Naive B cell (primary cell): ENCODE measurements at regions not wholly inside any gene's neighbourhood (a gene's known extent, or its start where the extent isn't known, plus 50 kb on each side); places are given as distances from the start of the nearest gene placed in this dataset.
A peak's percentile ranks its signal among the peaks of the same experiment; 100 is the strongest.

Experiments used
- ATAC-seq, 2 donors: fragments of 150-1000 bp; cut with Tn5 transposase; 2 replicates each; pipeline ENCODE4 v1.10.0; 2021; ENCODE audit warnings: low read depth in 2 of 2, mild to moderate bottlenecking in 2 of 2, moderate library complexity in 2 of 2
- DNase-seq: peaks from one replicate; pipeline ENCODE4 v3.0.0; 2022
- H3K27ac Mint-ChIP-seq, 6 donors: one replicate each; pipeline ENCODE4 v1.8.0; 2020 to 2022; ENCODE audit warnings: mild to moderate bottlenecking in 6 of 6, mixed read lengths in 6 of 6, moderate library complexity in 5 of 6, inconsistent platforms in 2 of 6
- H3K27me3 Mint-ChIP-seq, 3 donors: one replicate each; pipeline ENCODE4 v1.8.0; 2021 to 2022; ENCODE audit warnings: mixed read lengths in 3 of 3, mild to moderate bottlenecking in 1 of 3
- H3K36me3 Mint-ChIP-seq, 2 donors: one replicate each; pipeline ENCODE4 v1.8.0; 2020 to 2022; ENCODE audit warnings: mixed read lengths in 2 of 2, inconsistent platforms in 1 of 2, mild to moderate bottlenecking in 1 of 2
- H3K4me1 Mint-ChIP-seq, 3 donors: one replicate each; pipeline ENCODE4 v1.8.0; 2020 to 2022; ENCODE audit warnings: mixed read lengths in 3 of 3, inconsistent platforms in 1 of 3, mild to moderate bottlenecking in 1 of 3, moderate library complexity in 1 of 3
- H3K4me3 Mint-ChIP-seq, 8 donors: one replicate each; pipeline ENCODE4 v1.8.0; 2020 to 2022; ENCODE audit warnings: mild to moderate bottlenecking in 8 of 8, mixed read lengths in 8 of 8, moderate library complexity in 8 of 8, inconsistent platforms in 2 of 8
- H3K9me3 Mint-ChIP-seq, 7 donors: one replicate each; pipeline ENCODE4 v1.8.0; 2020 to 2022; ENCODE audit warnings: mixed read lengths in 7 of 7, mild to moderate bottlenecking in 5 of 7, inconsistent platforms in 2 of 7, moderate library complexity in 1 of 7

GRCh38 chr11:23087407-23087806 is 227.1 kb upstream of the CCDC179 start:
- DNase-seq (no peak), ATAC-seq (no peak)
- Mint-ChIP-seq H3K27me3 (no peaks in the 10 kb centered on the region), H3K4me3 (no peak overlapping the region), H3K27ac (peak overlapping the region in 1 of 6 donors; percentile 67), H3K36me3 (no peaks in the 10 kb centered on the region), H3K4me1 (no peaks in the 10 kb centered on the region), H3K9me3 (peaks cover 0 to 5% (median 0%) of the 10 kb centered on the region in 7 donors)

- H3K27ac Mint-ChIP-seq, result no peak overlapping the region
- DNase-seq (no peak), ATAC-seq (no peak)
- no peak overlapping the region for H3K4me3 Mint-ChIP-seq
- H3K36me3 Mint-ChIP-seq, result no peaks in the 10 kb centered on the region
- H3K27me3 Mint-ChIP-seq, result no peaks in the 10 kb centered on the region
- no peaks in the 10 kb centered on the region for H3K4me1 Mint-ChIP-seq
- H3K9me3 Mint-ChIP-seq, result peaks cover 0 to 4% (median 0%) of the 10 kb centered on the region in 7 donors
Measured at GRCh38 chr11:23090659-23091058, 230.4 kb upstream of the CCDC179 start.

- ATAC-seq (no peak), DNase-seq (no peak)
- Mint-ChIP-seq H3K4me3 (no peak overlapping the region), H3K9me3 (peaks cover 0 to 4% (median 0%) of the 10 kb centered on the region in 7 donors), H3K27me3 (no peaks in the 10 kb centered on the region), H3K4me1 (no peaks in the 10 kb centered on the region), H3K27ac (no peak overlapping the region), H3K36me3 (no peaks in the 10 kb centered on the region)
Measured at GRCh38 chr11:23095650-23096189, 235.4 kb upstream of the CCDC179 start.

- ATAC-seq (no peak), DNase-seq (no peak)
- Mint-ChIP-seq H3K4me3 (no peak overlapping the region), H3K36me3 (no peaks in the 10 kb centered on the region), H3K27ac (peak overlapping the region in 1 of 6 donors; percentile 60), H3K27me3 (no peaks in the 10 kb centered on the region), H3K9me3 (peaks cover 0 to 4% (median 0%) of the 10 kb centered on the region in 7 donors), H3K4me1 (no peaks in the 10 kb centered on the region)
Measured at GRCh38 chr11:23097891-23098290, 237.6 kb upstream of the CCDC179 start.

- Mint-ChIP-seq H3K27me3 (no peaks in the 10 kb centered on the region), H3K27ac (no peak overlapping the region), H3K4me1 (no peaks in the 10 kb centered on the region), H3K9me3 (peaks cover 0 to 4% (median 0%) of the 10 kb centered on the region in 7 donors), H3K4me3 (no peak overlapping the region), H3K36me3 (no peaks in the 10 kb centered on the region)
- ATAC-seq (no peak), DNase-seq (no peak)
Measured at GRCh38 chr11:23099256-23099655, 239.0 kb upstream of the CCDC179 start.

- Mint-ChIP-seq H3K36me3 (no peaks in the 10 kb centered on the region), H3K4me3 (no peak overlapping the region), H3K4me1 (no peaks in the 10 kb centered on the region), H3K27me3 (no peaks in the 10 kb centered on the region), H3K27ac (no peak overlapping the region), H3K9me3 (peaks cover 0 to 4% (median 0%) of the 10 kb centered on the region in 7 donors)
- DNase-seq (no peak), ATAC-seq (no peak)
Measured at GRCh38 chr11:23100726-23101125, 240.5 kb upstream of the CCDC179 start.

- ATAC-seq (no peak), DNase-seq (no peak)
- peaks cover 0 to 4% (median 0%) of the 10 kb centered on the region in 7 donors for H3K9me3 Mint-ChIP-seq
- H3K27ac Mint-ChIP-seq, result no peak overlapping the region
- H3K4me1 Mint-ChIP-seq, result no peaks in the 10 kb centered on the region
- no peaks in the 10 kb centered on the region for H3K36me3 Mint-ChIP-seq
- no peaks in the 10 kb centered on the region for H3K27me3 Mint-ChIP-seq
- no peak overlapping the region for H3K4me3 Mint-ChIP-seq
Measured at GRCh38 chr11:23103416-23103815, 243.1 kb upstream of the CCDC179 start.

- ATAC-seq, result no peak
- no peaks in the 10 kb centered on the region for H3K27me3 Mint-ChIP-seq
- peaks cover under 1 to 2% (median 2%) of the 10 kb centered on the region in 7 donors for H3K9me3 Mint-ChIP-seq
- H3K36me3 Mint-ChIP-seq, result peaks cover 1 to 2% of the 10 kb centered on the region in 2 donors
- no peak overlapping the region for H3K27ac Mint-ChIP-seq
- DNase-seq, result no peak
- no peaks in the 10 kb centered on the region for H3K4me1 Mint-ChIP-seq
- no peak overlapping the region for H3K4me3 Mint-ChIP-seq
Measured at GRCh38 chr11:23111527-23111926, 251.3 kb upstream of the CCDC179 start.

GRCh38 chr11:23112390-23112789 is 252.1 kb upstream of the CCDC179 start:
- no peaks in the 10 kb centered on the region for H3K27me3 Mint-ChIP-seq
- H3K36me3 Mint-ChIP-seq, result peaks cover 6 to 7% of the 10 kb centered on the region in 2 donors
- H3K4me1 Mint-ChIP-seq, result no peaks in the 10 kb centered on the region
- no peak for DNase-seq
- peaks cover 5 to 11% (median 6%) of the 10 kb centered on the region in 7 donors for H3K9me3 Mint-ChIP-seq
- no peak for ATAC-seq
- no peak overlapping the region for H3K4me3 Mint-ChIP-seq
- H3K27ac Mint-ChIP-seq, result no peak overlapping the region

GRCh38 chr11:23112987-23113886 is 253.0 kb upstream of the CCDC179 start:
- ATAC-seq (no peak), DNase-seq (no peak)
- peaks cover 6 to 7% of the 10 kb centered on the region in 2 donors for H3K36me3 Mint-ChIP-seq
- no peaks in the 10 kb centered on the region for H3K27me3 Mint-ChIP-seq
- H3K4me3 Mint-ChIP-seq, result no peak overlapping the region
- H3K27ac Mint-ChIP-seq, result no peak overlapping the region
- H3K4me1 Mint-ChIP-seq, result no peaks in the 10 kb centered on the region
- H3K9me3 Mint-ChIP-seq, result peaks cover 5 to 12% (median 6%) of the 10 kb centered on the region in 7 donors

GRCh38 chr11:23113887-23114216 is 253.6 kb upstream of the CCDC179 start:
- peaks cover 6 to 7% of the 10 kb centered on the region in 2 donors for H3K36me3 Mint-ChIP-seq
- H3K9me3 Mint-ChIP-seq, result peaks cover 5 to 12% (median 6%) of the 10 kb centered on the region in 7 donors
- no peaks in the 10 kb centered on the region for H3K27me3 Mint-ChIP-seq
- ATAC-seq (no peak), DNase-seq (no peak)
- no peaks in the 10 kb centered on the region for H3K4me1 Mint-ChIP-seq
- no peak overlapping the region for H3K27ac Mint-ChIP-seq
- no peak overlapping the region for H3K4me3 Mint-ChIP-seq

- Mint-ChIP-seq H3K27ac (no peak overlapping the region), H3K36me3 (no peaks in the 10 kb centered on the region), H3K4me1 (no peaks in the 10 kb centered on the region), H3K27me3 (no peaks in the 10 kb centered on the region), H3K4me3 (no peak overlapping the region), H3K9me3 (peaks cover 0 to 4% (median 0%) of the 10 kb centered on the region in 7 donors)
- ATAC-seq (no peak), DNase-seq (no peak)
Measured at GRCh38 chr11:23123753-23124152, 263.5 kb upstream of the CCDC179 start.

GRCh38 chr11:23124249-23124648 is 264.0 kb upstream of the CCDC179 start:
- Mint-ChIP-seq H3K4me1 (no peaks in the 10 kb centered on the region), H3K27me3 (no peaks in the 10 kb centered on the region), H3K27ac (no peak overlapping the region), H3K36me3 (no peaks in the 10 kb centered on the region), H3K9me3 (peaks cover 0 to 4% (median 0%) of the 10 kb centered on the region in 7 donors), H3K4me3 (no peak overlapping the region)
- DNase-seq, result no peak
- ATAC-seq, result no peak

GRCh38 chr11:23124996-23125395 is 264.7 kb upstream of the CCDC179 start:
- DNase-seq (no peak), ATAC-seq (no peak)
- no peaks in the 10 kb centered on the region for H3K4me1 Mint-ChIP-seq
- no peak overlapping the region for H3K27ac Mint-ChIP-seq
- no peaks in the 10 kb centered on the region for H3K27me3 Mint-ChIP-seq
- no peaks in the 10 kb centered on the region for H3K36me3 Mint-ChIP-seq
- peaks cover 0 to 4% (median 1%) of the 10 kb centered on the region in 7 donors for H3K9me3 Mint-ChIP-seq
- no peak overlapping the region for H3K4me3 Mint-ChIP-seq
